DND-41 (cell line): ENCODE measurements at regions not wholly inside any gene's neighbourhood (a gene's known extent, or its start where the extent isn't known, plus 50 kb on each side); places are given as distances from the start of the nearest gene placed in this dataset.

Source experiments
- ATAC-seq: fragments of 200-7000 bp; cut with Tn5 transposase; 3 replicates; pipeline ENCODE4 v1.9.1; 2021; ENCODE audit warnings: low read depth; ENCODE audit not compliant: insufficient read depth
- DNase-seq: peaks from one replicate; pipeline ENCODE4 v3.0.0-alpha.2; 2020
- H2AFZ ChIP-seq: 2 replicates; pipeline ENCODE4 v1.6.0; 2012; ENCODE audit warnings: low read depth, low read length
- H3K27ac ChIP-seq: 2 replicates; pipeline ENCODE4 v1.5.1; 2012; ENCODE audit warnings: low read length, inconsistent platforms
- H3K27me3 ChIP-seq: fragments of 200-600 bp; sonication (generic); 2 replicates; pipeline ENCODE4 v1.6.0; 2012; ENCODE audit warnings: low read length, mild to moderate bottlenecking, inconsistent platforms; ENCODE audit not compliant: insufficient read depth, poor library complexity
- H3K36me3 ChIP-seq: 2 replicates; pipeline ENCODE4 v1.5.1; 2012; ENCODE audit warnings: low read length, inconsistent platforms; ENCODE audit not compliant: insufficient read depth
- H3K4me1 ChIP-seq: 2 replicates; pipeline ENCODE4 v1.5.1; 2012; ENCODE audit warnings: mild to moderate bottlenecking, low read length; ENCODE audit not compliant: insufficient read depth
- H3K4me2 ChIP-seq: 2 replicates; pipeline ENCODE4 v1.6.0; 2012; ENCODE audit warnings: mild to moderate bottlenecking, moderate library complexity, low read length, inconsistent platforms; ENCODE audit not compliant: insufficient read depth
- H3K4me3 ChIP-seq, 2 experiments: fragments of 200-600 bp in 1 of 2; shearing (Covaris generic) in 1 of 2; 2 replicates each; pipeline ENCODE4 v1.5.1; 2012 to 2016; ENCODE audit warnings: inconsistent platforms in 2 of 2, low read length in 2 of 2, mild to moderate bottlenecking in 2 of 2, low read depth in 1 of 2, moderate library complexity in 1 of 2
- H3K79me2 ChIP-seq: 2 replicates; pipeline ENCODE4 v1.6.0; 2012; ENCODE audit warnings: low read length, inconsistent platforms; ENCODE audit not compliant: insufficient read depth
- H3K9ac ChIP-seq: 2 replicates; pipeline ENCODE4 v1.6.0; 2012; ENCODE audit warnings: low read depth, mild to moderate bottlenecking, inconsistent platforms, low read length, moderate library complexity
- H3K9me3 ChIP-seq: 2 replicates; pipeline ENCODE4 v1.5.1; 2012; ENCODE audit warnings: low read length, moderate library complexity, mild to moderate bottlenecking, inconsistent platforms; ENCODE audit not compliant: insufficient read depth, severe bottlenecking
- H4K20me1 ChIP-seq: 2 replicates; pipeline ENCODE4 v1.6.0; 2012; ENCODE audit warnings: low read length; ENCODE audit not compliant: insufficient read depth
- EZH2 ChIP-seq: IDR thresholded peaks from 3 replicates; pipeline ENCODE4 v1.6.1; 2012; ENCODE audit warnings: borderline replicate concordance, low read depth, mild to moderate bottlenecking, moderate library complexity, low read length, inconsistent platforms; ENCODE audit not compliant: severe bottlenecking
- TF ChIP-seq, protein P1 (sequence below): IDR thresholded peaks from 2 replicates; pipeline ENCODE4 v1.5.1; 2012; ENCODE audit warnings: borderline replicate concordance, low read length, moderate library complexity, mild to moderate bottlenecking; ENCODE audit not compliant: poor library complexity, severe bottlenecking; ENCODE audit errors: extremely low read depth

DNA sequence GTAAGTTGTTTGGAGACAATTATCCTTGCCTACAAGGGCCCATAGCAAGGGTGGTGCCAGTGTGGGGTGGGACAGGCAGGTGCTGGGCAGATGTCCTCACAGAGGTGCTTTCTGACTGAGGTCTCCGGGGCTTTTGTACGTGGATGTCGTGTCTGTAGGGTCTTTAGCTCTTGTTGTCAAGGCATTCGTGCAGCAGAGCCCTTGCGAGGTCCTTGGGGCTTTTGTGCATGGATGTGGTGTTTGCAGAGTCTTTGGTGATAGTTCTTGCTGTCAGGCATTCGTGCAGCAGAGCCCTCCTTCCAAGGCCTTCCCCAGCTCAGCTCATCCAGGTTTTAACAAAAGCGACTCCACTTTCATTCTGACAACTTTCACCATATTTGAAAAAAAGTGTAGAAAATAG, 116.0 kb upstream of the TMEM18 start:
- H3K9ac ChIP-seq, result no peak overlapping the region
- H3K9me3 ChIP-seq, result peaks cover 20% of the 10 kb centered on the region
- no peaks in the 10 kb centered on the region for H4K20me1 ChIP-seq
- peaks cover 16% of the 10 kb centered on the region for H3K36me3 ChIP-seq
- H3K4me2 ChIP-seq, result no peak overlapping the region
- TF ChIP-seq EZH2, result no peak
- TF ChIP-seq, protein P1, sequence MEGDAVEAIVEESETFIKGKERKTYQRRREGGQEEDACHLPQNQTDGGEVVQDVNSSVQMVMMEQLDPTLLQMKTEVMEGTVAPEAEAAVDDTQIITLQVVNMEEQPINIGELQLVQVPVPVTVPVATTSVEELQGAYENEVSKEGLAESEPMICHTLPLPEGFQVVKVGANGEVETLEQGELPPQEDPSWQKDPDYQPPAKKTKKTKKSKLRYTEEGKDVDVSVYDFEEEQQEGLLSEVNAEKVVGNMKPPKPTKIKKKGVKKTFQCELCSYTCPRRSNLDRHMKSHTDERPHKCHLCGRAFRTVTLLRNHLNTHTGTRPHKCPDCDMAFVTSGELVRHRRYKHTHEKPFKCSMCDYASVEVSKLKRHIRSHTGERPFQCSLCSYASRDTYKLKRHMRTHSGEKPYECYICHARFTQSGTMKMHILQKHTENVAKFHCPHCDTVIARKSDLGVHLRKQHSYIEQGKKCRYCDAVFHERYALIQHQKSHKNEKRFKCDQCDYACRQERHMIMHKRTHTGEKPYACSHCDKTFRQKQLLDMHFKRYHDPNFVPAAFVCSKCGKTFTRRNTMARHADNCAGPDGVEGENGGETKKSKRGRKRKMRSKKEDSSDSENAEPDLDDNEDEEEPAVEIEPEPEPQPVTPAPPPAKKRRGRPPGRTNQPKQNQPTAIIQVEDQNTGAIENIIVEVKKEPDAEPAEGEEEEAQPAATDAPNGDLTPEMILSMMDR, result no peak
- no peaks in the 10 kb centered on the region for H3K4me1 ChIP-seq
- H3K27ac ChIP-seq, result no peak overlapping the region
- DNase-seq (no peak), ATAC-seq (no peak)
- H3K4me3 ChIP-seq, result no peak overlapping the region
- H2AFZ ChIP-seq, result no peak overlapping the region
- H3K79me2 ChIP-seq, result no peaks in the 10 kb centered on the region
- H3K27me3 ChIP-seq, result no peaks in the 10 kb centered on the region

DNA sequence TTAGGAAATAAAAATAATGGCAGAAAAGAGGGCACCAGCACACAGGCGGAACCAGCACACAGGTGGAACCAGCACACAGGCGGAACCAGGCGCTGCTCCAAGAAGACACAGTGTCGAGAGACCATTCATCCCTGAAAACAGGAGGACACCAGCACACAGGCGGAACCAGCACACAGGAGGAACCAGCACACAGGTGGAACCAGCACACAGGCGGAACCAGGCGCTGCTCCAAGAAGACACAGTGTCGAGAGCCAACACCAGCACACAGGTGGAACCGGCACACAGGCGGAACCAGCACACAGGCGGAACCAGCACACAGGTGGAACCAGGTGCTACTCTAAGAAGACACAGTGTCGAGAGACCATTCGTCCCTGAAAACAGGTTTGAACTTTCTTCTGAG, 115.5 kb upstream of the TMEM18 start:
- no peak overlapping the region for H3K4me2 ChIP-seq
- H3K36me3 ChIP-seq, result peaks cover 16% of the 10 kb centered on the region
- no peak for ATAC-seq
- no peaks in the 10 kb centered on the region for H3K79me2 ChIP-seq
- DNase-seq, result no peak
- H3K4me1 ChIP-seq, result no peaks in the 10 kb centered on the region
- TF ChIP-seq, protein P1, result no peak
- TF ChIP-seq EZH2, result no peak
- H3K9ac ChIP-seq, result no peak overlapping the region
- no peaks in the 10 kb centered on the region for H3K27me3 ChIP-seq
- H3K4me3 ChIP-seq, result no peak overlapping the region
- H4K20me1 ChIP-seq, result no peaks in the 10 kb centered on the region
- peaks cover 20% of the 10 kb centered on the region for H3K9me3 ChIP-seq
- no peak overlapping the region for H3K27ac ChIP-seq
- no peak overlapping the region for H2AFZ ChIP-seq

DNA sequence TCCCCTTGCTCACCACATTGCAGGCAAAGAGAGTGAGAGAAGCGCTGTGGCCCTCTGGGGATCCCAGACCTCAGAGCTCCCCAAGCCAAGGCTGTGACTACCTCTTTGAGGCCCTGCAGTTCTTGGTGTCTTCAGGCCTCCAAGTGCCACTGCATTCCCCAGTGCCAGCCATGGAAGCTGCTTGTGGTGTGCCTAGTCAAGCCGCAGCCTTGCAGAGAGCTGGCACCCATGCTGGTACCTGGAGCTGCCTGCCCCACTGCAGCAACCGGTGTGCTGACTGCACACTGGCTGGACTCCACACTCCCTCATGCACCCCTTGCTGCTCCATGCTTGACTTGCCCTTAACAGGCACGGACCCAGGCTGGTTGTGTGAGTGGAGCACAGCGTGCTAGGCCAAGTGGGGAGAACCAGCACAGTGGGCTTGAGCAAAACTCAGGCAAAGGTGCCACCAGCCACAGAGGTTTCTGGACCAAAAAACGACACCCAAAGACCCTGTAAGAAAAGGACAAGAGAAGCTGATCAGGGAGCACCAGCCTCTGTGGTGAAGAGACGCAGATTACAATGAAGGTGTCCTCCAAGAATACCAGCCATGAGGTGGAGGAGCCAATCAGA, 113.5 kb upstream of the TMEM18 start:
- Histone ChIP-seq H3K36me3 (peaks cover 16% of the 10 kb centered on the region), H3K27ac (no peak overlapping the region), H3K4me1 (no peaks in the 10 kb centered on the region), H3K4me2 (no peak overlapping the region), H3K79me2 (no peaks in the 10 kb centered on the region), H3K9ac (no peak overlapping the region), H4K20me1 (no peaks in the 10 kb centered on the region), H3K9me3 (peaks cover 20% of the 10 kb centered on the region), H3K27me3 (no peaks in the 10 kb centered on the region), H3K4me3 (no peak overlapping the region), H2AFZ (no peak overlapping the region)
- DNase-seq, result no peak
- ATAC-seq, result no peak
- TF ChIP-seq, protein P1, result no peak
- TF ChIP-seq EZH2, result no peak
